IMR-90 (cell line): ENCODE measurements at regions not wholly inside any gene's neighbourhood (a gene's known extent, or its start where the extent isn't known, plus 50 kb on each side); places are given as distances from the start of the nearest gene placed in this dataset.

Source experiments
- ATAC-seq: fragments of 200-7000 bp; cut with Tn5 transposase; 2 replicates; pipeline ENCODE4 v1.9.1; 2020; ENCODE audit warnings: low read depth, mild to moderate bottlenecking, moderate library complexity
- BruUV-seq: library from RNA; stranded (reverse); fragments of 400-500 nt; replicated peaks from 2 replicates; lab custom pipeline; 2021; lab: Mats Ljungman, UMichigan
- CTCF ChIA-PET: fragments of 300-600 bp; formaldehyde crosslinking; extraction: SDS; loops from one replicate; lab custom pipeline; 2021; ENCODE audit warnings: antibody characterized with exemption; lab: Yijun Ruan, JAX
- POLR2A ChIA-PET: fragments of 300-600 bp; sonication (Branson Sonifier 250); formaldehyde crosslinking; loops from one replicate; lab custom pipeline; 2022; ENCODE audit warnings: antibody characterized with exemption; ENCODE audit not compliant: unreplicated experiment; lab: Charles Lee
- DNase-seq: peaks from one replicate; pipeline ENCODE4 v3.0.0; 2013
- H2AFZ ChIP-seq: replicated peaks from 2 replicates; pipeline ENCODE3; 2013; ENCODE audit warnings: low read length, mild to moderate bottlenecking; ENCODE audit not compliant: poor library complexity
- H2AK5ac ChIP-seq: 2 replicates; pipeline ENCODE4 v1.6.1; 2013; ENCODE audit warnings: low read depth, low read length, inconsistent platforms
- H2AK9ac ChIP-seq: replicated peaks from 2 replicates; pipeline ENCODE3; 2013; ENCODE audit warnings: mild to moderate bottlenecking, low read depth, low read length, moderate library complexity; ENCODE audit not compliant: poor library complexity
- H2BK120ac ChIP-seq: 2 replicates; pipeline ENCODE4 v1.6.1; 2013; ENCODE audit warnings: low read depth, low read length, inconsistent platforms
- H2BK15ac ChIP-seq: 3 replicates; pipeline ENCODE4 v1.6.1; 2013; ENCODE audit warnings: low read depth, low read length, inconsistent platforms
- H2BK20ac ChIP-seq: 2 replicates; pipeline ENCODE4 v1.6.1; 2013; ENCODE audit warnings: low read depth, mild to moderate bottlenecking, inconsistent platforms, low read length, moderate library complexity
- H2BK5ac ChIP-seq: 2 replicates; pipeline ENCODE4 v1.6.1; 2013; ENCODE audit warnings: mild to moderate bottlenecking, low read depth, low read length, inconsistent platforms; ENCODE audit not compliant: poor library complexity, severe bottlenecking
- H3K14ac ChIP-seq: replicated peaks from 2 replicates; pipeline ENCODE4 v1.6.1; 2013; ENCODE audit warnings: low read depth, low read length, inconsistent platforms
- H3K18ac ChIP-seq: 2 replicates; pipeline ENCODE4 v1.6.1; 2013; ENCODE audit warnings: low read depth, low read length, control low read depth
- H3K23ac ChIP-seq: 2 replicates; pipeline ENCODE4 v1.6.1; 2013; ENCODE audit warnings: low read depth, low read length, inconsistent platforms
- H3K27ac ChIP-seq: 2 replicates; pipeline ENCODE4 v1.5.1; 2013; ENCODE audit warnings: mild to moderate bottlenecking, control low read depth, low read length; ENCODE audit not compliant: insufficient read depth
- H3K27me3 ChIP-seq: 2 replicates; pipeline ENCODE4 v1.6.1; 2013; ENCODE audit warnings: low read length; ENCODE audit not compliant: control insufficient read depth, insufficient read depth
- H3K36me3 ChIP-seq: 2 replicates; pipeline ENCODE4 v1.6.1; 2013; ENCODE audit warnings: low read length, mixed read lengths; ENCODE audit not compliant: control insufficient read depth, insufficient read depth
- H3K4ac ChIP-seq: 2 replicates; pipeline ENCODE4 v1.6.1; 2013; ENCODE audit warnings: low read depth, low read length, inconsistent platforms
- H3K4me1 ChIP-seq: 2 replicates; pipeline ENCODE4 v1.6.1; 2013; ENCODE audit warnings: low read length, mixed read lengths; ENCODE audit not compliant: control insufficient read depth, insufficient read depth
- H3K4me2 ChIP-seq: 2 replicates; pipeline ENCODE4 v1.6.1; 2013; ENCODE audit warnings: low read depth, mild to moderate bottlenecking, control low read depth, low read length, moderate library complexity
- H3K4me3 ChIP-seq: 2 replicates; pipeline ENCODE4 v1.5.1; 2013; ENCODE audit warnings: low read depth, mild to moderate bottlenecking, control low read depth, low read length, moderate library complexity; ENCODE audit not compliant: insufficient read depth
- H3K56ac ChIP-seq: 2 replicates; pipeline ENCODE4 v1.6.1; 2013; ENCODE audit warnings: low read length, inconsistent platforms; ENCODE audit not compliant: insufficient read depth; ENCODE audit errors: extremely low read depth
- H3K79me1 ChIP-seq, 2 experiments: 2 replicates each; pipeline ENCODE4 v1.6.1; 2013; ENCODE audit warnings: low read length in 2 of 2, inconsistent platforms in 1 of 2, low read depth in 1 of 2
- H3K9ac ChIP-seq: 2 replicates; pipeline ENCODE4 v1.6.1; 2013; ENCODE audit warnings: low read depth, low read length, control low read depth
- H3K9me1 ChIP-seq: 2 replicates; pipeline ENCODE4 v1.6.1; 2013; ENCODE audit warnings: low read length, inconsistent platforms; ENCODE audit not compliant: insufficient read depth
- H3K9me3 ChIP-seq: 2 replicates; pipeline ENCODE4 v1.6.1; 2013; ENCODE audit warnings: low read length; ENCODE audit not compliant: control insufficient read depth, insufficient read depth
- H4K20me1 ChIP-seq: 2 replicates; pipeline ENCODE4 v1.6.1; 2013; ENCODE audit warnings: low read length, inconsistent platforms; ENCODE audit not compliant: insufficient read depth
- H4K5ac ChIP-seq: 2 replicates; pipeline ENCODE4 v1.6.1; 2013; ENCODE audit warnings: mild to moderate bottlenecking, low read depth, low read length, control low read depth
- H4K8ac ChIP-seq, 2 experiments: 2 replicates each; pipeline ENCODE4 v1.6.1; 2013; ENCODE audit warnings: low read depth in 2 of 2, low read length in 2 of 2, control low read depth in 1 of 2, inconsistent platforms in 1 of 2
- H4K91ac ChIP-seq: 2 replicates; pipeline ENCODE4 v1.6.1; 2013; ENCODE audit warnings: low read depth, low read length, inconsistent platforms; ENCODE audit not compliant: insufficient read depth
- BHLHE40 ChIP-seq: fragments of 150-350 bp; IDR thresholded peaks from 2 replicates; pipeline ENCODE4 v1.6.1; 2016; ENCODE audit warnings: mild to moderate bottlenecking, low read depth, low read length
- CEBPB ChIP-seq: IDR thresholded peaks from 2 replicates; pipeline ENCODE4 v1.6.1; 2012; ENCODE audit warnings: low read depth, low read length, improper control_type of control experiment
- CHD1 ChIP-seq: IDR thresholded peaks from 2 replicates; pipeline ENCODE4 v1.6.1; 2012; ENCODE audit warnings: low read depth, low read length, improper control_type of control experiment
- CTCF ChIP-seq: conservative IDR thresholded peaks from 2 replicates; pipeline ENCODE4 v1.5.1; 2012; ENCODE audit warnings: mild to moderate bottlenecking, low read depth, low read length, improper control_type of control experiment
- FOS ChIP-seq: fragments of 150-350 bp; IDR thresholded peaks from 2 replicates; pipeline ENCODE4 v1.6.1; 2016; ENCODE audit warnings: low read depth, low read length
- MAZ ChIP-seq: IDR thresholded peaks from 2 replicates; pipeline ENCODE4 v1.6.1; 2012; ENCODE audit warnings: low read depth, mild to moderate bottlenecking, low read length, improper control_type of control experiment, moderate library complexity, borderline replicate concordance
- MXI1 ChIP-seq: IDR thresholded peaks from 2 replicates; pipeline ENCODE4 v1.6.1; 2012; ENCODE audit warnings: low read depth, mild to moderate bottlenecking, low read length, moderate library complexity, borderline replicate concordance
- NFE2L2 ChIP-seq: fragments of 150-350 bp; IDR thresholded peaks from 2 replicates; pipeline ENCODE4 v1.6.1; 2016; ENCODE audit warnings: low read depth, mild to moderate bottlenecking, low read length
- POLR2A ChIP-seq: IDR thresholded peaks from 2 replicates; pipeline ENCODE4 v1.6.1; 2012; ENCODE audit warnings: mild to moderate bottlenecking, low read depth, low read length
- RAD21 ChIP-seq: IDR thresholded peaks from 2 replicates; pipeline ENCODE4 v1.6.1; 2012; ENCODE audit warnings: low read length, improper control_type of control experiment
- RCOR1 ChIP-seq: IDR thresholded peaks from 2 replicates; pipeline ENCODE4 v1.6.1; 2012; ENCODE audit warnings: mild to moderate bottlenecking, low read length, improper control_type of control experiment; ENCODE audit not compliant: insufficient replicate concordance
- RFX5 ChIP-seq: IDR thresholded peaks from 2 replicates; pipeline ENCODE4 v1.8.0; 2012; ENCODE audit warnings: low read depth, mild to moderate bottlenecking, low read length, moderate library complexity
- SMC3 ChIP-seq: fragments of 150-350 bp; IDR thresholded peaks from 2 replicates; pipeline ENCODE4 v1.6.1; 2016; ENCODE audit warnings: low read depth, mild to moderate bottlenecking, antibody characterized with exemption, low read length, moderate library complexity
- USF2 ChIP-seq: fragments of 150-350 bp; IDR thresholded peaks from 2 replicates; pipeline ENCODE4 v1.6.1; 2017; ENCODE audit warnings: mild to moderate bottlenecking, antibody characterized with exemption, low read length, low read depth
- WGBS, 2 experiments: methylation state at CpG; one replicate each; pipeline versions ENCODE4 v1.1.5 to v1.1.7; 2013; ENCODE audit warnings: missing lambda C conversion rate in 2 of 2; ENCODE audit not compliant: insufficient read length in 1 of 2; ENCODE audit errors: extremely low coverage in 2 of 2; 5-methylcytosine and 5-hydroxymethylcytosine counted together
- dilution Hi-C: fragments of 300-500 bp; cut with HindIII; formaldehyde crosslinking; loops from one replicate; pipeline ENCODE4 v1.14.3; 2018; ENCODE audit warnings: low sequenced_read_pairs; ENCODE audit not compliant: unreplicated experiment
- in situ Hi-C: fragments of 300-500 bp; cut with MboI; formaldehyde crosslinking; loops from 3 replicates; pipeline ENCODE4 v1.14.3; 2019; ENCODE audit warnings: low sequenced_read_pairs, inconsistent platforms, mixed read lengths
- intact Hi-C: fragments of 100-400 bp; cut with micrococcal nuclease; formaldehyde crosslinking; loops from 2 replicates; pipeline ENCODE4 v1.10.0; 2022
- TF ChIP-seq, protein P1 (sequence below): fragments of 150-350 bp; IDR thresholded peaks from 2 replicates; pipeline ENCODE4 v1.6.1; 2016; ENCODE audit warnings: low read depth, mild to moderate bottlenecking, low read length, moderate library complexity, borderline replicate concordance

DNA sequence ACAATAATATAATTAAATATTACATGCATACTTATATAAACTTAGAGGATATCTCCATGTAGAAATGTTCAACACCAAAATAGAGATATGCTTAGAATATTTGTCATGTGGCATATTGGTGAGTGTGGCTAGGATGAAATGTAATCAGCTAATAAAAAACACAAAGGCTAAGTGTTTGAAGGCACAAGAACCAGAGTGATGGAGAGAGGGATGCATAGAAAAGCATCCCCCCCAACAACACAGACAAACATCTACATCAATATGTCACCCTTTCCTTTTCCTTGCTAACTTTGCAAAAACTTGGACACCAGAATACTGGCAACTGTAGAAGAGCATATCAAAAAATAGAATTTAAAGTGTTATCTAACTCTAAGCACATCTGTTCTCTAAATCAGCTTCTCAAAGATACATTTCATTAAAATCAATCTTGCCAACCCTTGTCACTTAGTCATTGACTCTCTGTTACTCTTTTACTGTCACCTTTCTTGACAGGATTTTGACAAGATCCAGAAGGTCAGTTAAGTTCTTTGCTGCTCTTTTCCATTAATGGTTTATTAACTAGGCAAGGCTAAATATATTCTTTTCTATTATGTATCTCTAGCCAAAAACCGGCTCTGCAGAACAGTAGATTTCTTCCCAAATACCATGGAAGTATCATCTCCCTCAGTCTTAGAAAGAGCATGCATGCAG, 695.9 kb downstream of the OTOL1 start:
- Histone ChIP-seq H3K79me1 (no peaks in the 10 kb centered on the region), H4K91ac (no peak overlapping the region), H3K4ac (no peak overlapping the region), H4K5ac (no peak overlapping the region), H3K56ac (no peak overlapping the region), H2BK120ac (no peak overlapping the region), H4K8ac (no peak overlapping the region), H3K36me3 (no peaks in the 10 kb centered on the region), H3K23ac (no peak overlapping the region), H3K14ac (no peak overlapping the region), H3K4me3 (no peak overlapping the region), H3K27me3 (no peaks in the 10 kb centered on the region), H3K27ac (no peak overlapping the region), H4K20me1 (no peaks in the 10 kb centered on the region), H3K4me2 (no peak overlapping the region), H2AK5ac (no peak overlapping the region), H2BK15ac (no peak overlapping the region), H2AFZ (no peak overlapping the region), H3K18ac (no peak overlapping the region), H3K4me1 (no peaks in the 10 kb centered on the region), H2AK9ac (no peak overlapping the region), H3K9me3 (no peaks in the 10 kb centered on the region), H3K9ac (no peak overlapping the region), H2BK5ac (no peak overlapping the region), H3K9me1 (no peaks in the 10 kb centered on the region), H2BK20ac (no peak overlapping the region)
- dilution Hi-C loops = no loop called here
- DNase-seq = no peak
- ChIA-PET CTCF (no interaction called here), POLR2A (no interaction called here)
- TF ChIP-seq RAD21 (no peak), FOS (no peak), CEBPB (no peak), RCOR1 (no peak), MXI1 (no peak), RFX5 (no peak), BHLHE40 (no peak), USF2 (no peak), POLR2A (no peak), CTCF (no peak), MAZ (no peak), CHD1 (no peak), NFE2L2 (no peak), SMC3 (no peak)
- TF ChIP-seq, protein P1, sequence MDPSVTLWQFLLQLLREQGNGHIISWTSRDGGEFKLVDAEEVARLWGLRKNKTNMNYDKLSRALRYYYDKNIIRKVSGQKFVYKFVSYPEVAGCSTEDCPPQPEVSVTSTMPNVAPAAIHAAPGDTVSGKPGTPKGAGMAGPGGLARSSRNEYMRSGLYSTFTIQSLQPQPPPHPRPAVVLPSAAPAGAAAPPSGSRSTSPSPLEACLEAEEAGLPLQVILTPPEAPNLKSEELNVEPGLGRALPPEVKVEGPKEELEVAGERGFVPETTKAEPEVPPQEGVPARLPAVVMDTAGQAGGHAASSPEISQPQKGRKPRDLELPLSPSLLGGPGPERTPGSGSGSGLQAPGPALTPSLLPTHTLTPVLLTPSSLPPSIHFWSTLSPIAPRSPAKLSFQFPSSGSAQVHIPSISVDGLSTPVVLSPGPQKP = no peak
- in situ Hi-C loops = no loop called here
- WGBS, 2 experiments = no CpG with 5 or more reads among the region's 1 CpG
- no peak for ATAC-seq
- intact Hi-C loops = no loop called here
- BruUV-seq = no TSS peak
